Lower leg skin (tissue), 3 donors: ENCODE measurements at regions not wholly inside any gene's neighbourhood (a gene's known extent, or its start where the extent isn't known, plus 50 kb on each side); places are given as distances from the start of the nearest gene placed in this dataset.

Experiments used
- CTCF ChIP-seq, 3 donors: fragments of 450-650 bp; IDR thresholded peaks; one replicate each; pipeline ENCODE4 v1.5.1; 2016; ENCODE audit warnings: antibody characterized with exemption in 3 of 3, mild to moderate bottlenecking in 3 of 3, moderate library complexity in 2 of 3
- POLR2A ChIP-seq, 2 donors: fragments of 450-650 bp; IDR thresholded peaks; one replicate each; pipeline ENCODE4 v1.6.1; 2016 to 2017; ENCODE audit warnings: antibody characterized with exemption in 2 of 2, mild to moderate bottlenecking in 1 of 2, moderate library complexity in 1 of 2

GRCh38 chr3:56966104-56966503, 94.4 kb upstream of the SPATA12 start:
- TF ChIP-seq CTCF (IDR thresholded peaks at IDR 0.05) (no peak), POLR2A (IDR thresholded peaks at IDR 0.05) (no peak)
